Prostate gland (tissue), 2 donors: ENCODE measurements at regions not wholly inside any gene's neighbourhood (a gene's known extent, or its start where the extent isn't known, plus 50 kb on each side); places are given as distances from the start of the nearest gene placed in this dataset.

ENCODE experiments used
- POLR2A ChIP-seq: fragments of 450-650 bp; IDR thresholded peaks from one replicate; pipeline ENCODE4 v1.6.1; 2016; ENCODE audit warnings: antibody characterized with exemption, mild to moderate bottlenecking
- TF ChIP-seq, protein P1 (sequence below), 4 experiments: fragments of 200-600 bp in 2 of 4; fragments of 450-650 bp in 2 of 4; sonication (generic) in 2 of 4; IDR thresholded peaks; 1 replicate in 3 of 4; 2 replicates in 1 of 4; pipeline ENCODE4 v1.5.1; 2016 to 2019; ENCODE audit warnings: antibody characterized with exemption in 4 of 4, mild to moderate bottlenecking in 2 of 4, moderate library complexity in 2 of 4

DNA sequence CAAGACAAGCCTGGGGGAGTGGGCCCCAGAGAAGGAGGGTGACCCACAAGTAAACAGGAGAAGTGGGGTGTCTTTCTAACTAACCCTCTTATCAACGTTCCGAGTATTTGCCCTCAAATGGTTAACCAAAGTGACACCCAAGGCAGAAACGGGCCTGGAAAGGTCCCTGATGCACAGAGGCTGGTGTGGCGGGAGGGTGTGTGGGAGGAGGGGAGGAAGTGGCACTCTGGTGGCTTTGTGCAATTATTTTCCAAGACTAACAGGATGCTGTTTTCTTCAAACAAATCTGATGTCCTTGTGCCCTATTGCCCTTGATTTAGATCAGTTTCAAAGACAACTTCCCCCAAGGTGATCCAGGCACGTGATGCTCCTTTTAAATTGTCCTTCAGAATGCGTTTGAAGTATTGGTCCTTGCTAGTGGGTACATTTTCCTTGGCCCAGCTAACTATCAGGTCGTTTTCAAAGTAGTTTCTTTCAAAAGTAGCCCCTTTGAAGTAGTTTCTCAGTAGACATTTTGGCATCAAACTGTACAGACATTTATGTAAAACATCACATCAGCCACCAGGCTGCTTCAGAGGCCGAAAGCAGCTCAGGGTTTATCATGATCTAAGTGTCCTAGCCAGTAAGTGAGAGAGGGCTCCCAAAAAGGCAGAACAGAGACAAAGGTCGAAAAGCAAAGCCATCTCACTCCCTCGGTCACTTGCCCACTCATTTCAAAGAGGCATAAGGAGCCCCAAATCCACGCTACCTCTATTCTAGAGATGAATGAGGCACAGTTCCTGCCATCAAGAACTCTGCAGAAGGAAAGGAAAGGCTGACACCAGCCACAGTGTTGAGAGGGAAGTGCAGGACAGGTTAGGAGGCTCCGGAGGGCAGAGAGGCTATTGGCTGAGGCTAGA lies 371.1 kb upstream of the ID2 start:
- TF ChIP-seq, protein P1, sequence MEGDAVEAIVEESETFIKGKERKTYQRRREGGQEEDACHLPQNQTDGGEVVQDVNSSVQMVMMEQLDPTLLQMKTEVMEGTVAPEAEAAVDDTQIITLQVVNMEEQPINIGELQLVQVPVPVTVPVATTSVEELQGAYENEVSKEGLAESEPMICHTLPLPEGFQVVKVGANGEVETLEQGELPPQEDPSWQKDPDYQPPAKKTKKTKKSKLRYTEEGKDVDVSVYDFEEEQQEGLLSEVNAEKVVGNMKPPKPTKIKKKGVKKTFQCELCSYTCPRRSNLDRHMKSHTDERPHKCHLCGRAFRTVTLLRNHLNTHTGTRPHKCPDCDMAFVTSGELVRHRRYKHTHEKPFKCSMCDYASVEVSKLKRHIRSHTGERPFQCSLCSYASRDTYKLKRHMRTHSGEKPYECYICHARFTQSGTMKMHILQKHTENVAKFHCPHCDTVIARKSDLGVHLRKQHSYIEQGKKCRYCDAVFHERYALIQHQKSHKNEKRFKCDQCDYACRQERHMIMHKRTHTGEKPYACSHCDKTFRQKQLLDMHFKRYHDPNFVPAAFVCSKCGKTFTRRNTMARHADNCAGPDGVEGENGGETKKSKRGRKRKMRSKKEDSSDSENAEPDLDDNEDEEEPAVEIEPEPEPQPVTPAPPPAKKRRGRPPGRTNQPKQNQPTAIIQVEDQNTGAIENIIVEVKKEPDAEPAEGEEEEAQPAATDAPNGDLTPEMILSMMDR (IDR thresholded peaks at IDR 0.05), result no peak
- TF ChIP-seq POLR2A, result no peak
